ENCODE measurements at regions not wholly inside any gene's neighbourhood (a gene's known extent, or its start where the extent isn't known, plus 50 kb on each side); places are given as distances from the start of the nearest gene placed in this dataset.

DNA sequence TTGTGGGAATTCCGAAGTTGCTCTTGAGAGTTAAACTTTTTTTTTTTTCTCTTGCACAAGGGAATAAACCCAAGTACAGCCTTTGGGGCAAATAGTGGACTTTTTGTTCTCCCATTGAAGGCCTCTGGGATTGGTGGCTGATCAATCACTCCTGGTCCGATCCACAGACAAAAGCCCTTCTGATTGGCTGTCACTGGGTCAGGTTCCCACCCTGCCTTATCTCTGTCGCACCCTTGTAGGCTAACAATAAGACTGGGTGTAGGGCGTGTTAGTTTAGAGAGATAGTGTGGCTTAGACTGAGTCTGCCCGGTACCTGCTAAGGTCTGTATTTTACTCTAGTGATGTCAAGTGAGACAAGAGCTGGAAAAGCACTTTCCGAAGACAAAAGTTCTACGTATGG lies 380.8 kb downstream of the NDFIP2 start:
- H3K4me1 ChIP-seq (ENCODE audit: insufficient read depth, low read length, poor library complexity, severe bottlenecking), result peaks cover 9% of the 10 kb centered on the region
- H3K9me3 ChIP-seq (ENCODE audit: low read depth, low read length, poor library complexity, severe bottlenecking), result no peaks in the 10 kb centered on the region
- ChIA-PET POLR2A (ENCODE audit: low non-redundant PET) (no interaction called here), CTCF (no interaction called here)
- TF ChIP-seq, protein P1, sequence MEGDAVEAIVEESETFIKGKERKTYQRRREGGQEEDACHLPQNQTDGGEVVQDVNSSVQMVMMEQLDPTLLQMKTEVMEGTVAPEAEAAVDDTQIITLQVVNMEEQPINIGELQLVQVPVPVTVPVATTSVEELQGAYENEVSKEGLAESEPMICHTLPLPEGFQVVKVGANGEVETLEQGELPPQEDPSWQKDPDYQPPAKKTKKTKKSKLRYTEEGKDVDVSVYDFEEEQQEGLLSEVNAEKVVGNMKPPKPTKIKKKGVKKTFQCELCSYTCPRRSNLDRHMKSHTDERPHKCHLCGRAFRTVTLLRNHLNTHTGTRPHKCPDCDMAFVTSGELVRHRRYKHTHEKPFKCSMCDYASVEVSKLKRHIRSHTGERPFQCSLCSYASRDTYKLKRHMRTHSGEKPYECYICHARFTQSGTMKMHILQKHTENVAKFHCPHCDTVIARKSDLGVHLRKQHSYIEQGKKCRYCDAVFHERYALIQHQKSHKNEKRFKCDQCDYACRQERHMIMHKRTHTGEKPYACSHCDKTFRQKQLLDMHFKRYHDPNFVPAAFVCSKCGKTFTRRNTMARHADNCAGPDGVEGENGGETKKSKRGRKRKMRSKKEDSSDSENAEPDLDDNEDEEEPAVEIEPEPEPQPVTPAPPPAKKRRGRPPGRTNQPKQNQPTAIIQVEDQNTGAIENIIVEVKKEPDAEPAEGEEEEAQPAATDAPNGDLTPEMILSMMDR (conservative IDR thresholded peaks at IDR 0.05; ENCODE audit: low read depth, low read length), result no peak
- TF ChIP-seq EZH2 (IDR thresholded peaks at IDR 0.05; ENCODE audit: borderline replicate concordance, low read depth, low read length, poor library complexity, severe bottlenecking), result no peak
- no peaks in the 10 kb centered on the region for H3K36me3 ChIP-seq (ENCODE audit: insufficient read depth, low read length, poor library complexity, severe bottlenecking)
- DNase-seq (ENCODE audit: low spot score), result no peak
- no TSS peak for BruUV-seq (replicated peaks)
- intact Hi-C loops (cut with micrococcal nuclease; ENCODE audit: unreplicated experiment), result no loop called here
- no peaks in the 10 kb centered on the region for H3K27me3 ChIP-seq (replicated peaks; ENCODE audit: insufficient read depth, low read depth, low read length, poor library complexity)
- no peak overlapping the region for H3K27ac ChIP-seq (ENCODE audit: low read depth, low read length, poor library complexity, severe bottlenecking)
- no peak overlapping the region for H3K4me3 ChIP-seq (ENCODE audit: low read depth, low read length, poor library complexity, severe bottlenecking)

DNA sequence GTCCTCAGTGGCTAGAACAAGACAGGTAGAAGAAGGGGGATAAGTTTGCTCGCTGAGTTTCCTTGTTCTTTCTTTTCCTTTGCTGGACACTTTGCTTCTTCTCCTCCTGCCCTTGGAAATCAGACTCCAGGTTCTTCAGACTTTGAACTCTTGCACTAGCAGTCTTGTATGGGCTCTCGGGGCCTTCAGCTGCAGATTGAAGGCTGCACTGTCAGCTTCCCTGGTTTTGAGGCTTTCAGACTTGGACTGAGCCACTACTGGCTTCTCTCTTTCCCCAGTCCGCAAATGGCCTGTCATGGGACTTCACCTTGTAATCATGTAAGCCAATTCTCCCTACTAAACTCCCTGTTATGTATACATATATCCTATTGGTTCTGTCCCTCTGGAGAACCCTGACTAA lies 379.8 kb downstream of the NDFIP2 start:
- Histone ChIP-seq H3K4me1 (ENCODE audit: insufficient read depth, low read length, poor library complexity, severe bottlenecking) (peaks cover 4% of the 10 kb centered on the region), H3K4me3 (ENCODE audit: low read depth, low read length, poor library complexity, severe bottlenecking) (no peak overlapping the region), H3K9me3 (ENCODE audit: low read depth, low read length, poor library complexity, severe bottlenecking) (no peaks in the 10 kb centered on the region), H3K27me3 (replicated peaks; ENCODE audit: insufficient read depth, low read depth, low read length, poor library complexity) (no peaks in the 10 kb centered on the region), H3K27ac (ENCODE audit: low read depth, low read length, poor library complexity, severe bottlenecking) (no peak overlapping the region), H3K36me3 (ENCODE audit: insufficient read depth, low read length, poor library complexity, severe bottlenecking) (no peaks in the 10 kb centered on the region)
- no TSS peak for BruUV-seq (replicated peaks)
- intact Hi-C loops (cut with micrococcal nuclease; ENCODE audit: unreplicated experiment), result loop anchor here (1.0 kb wide), 1 partner anchor 12 kb away; no protein-coding TSS in a partner anchor
- TF ChIP-seq, protein P1 (conservative IDR thresholded peaks at IDR 0.05; ENCODE audit: low read depth, low read length), result no peak
- no peak for TF ChIP-seq EZH2 (IDR thresholded peaks at IDR 0.05; ENCODE audit: borderline replicate concordance, low read depth, low read length, poor library complexity, severe bottlenecking)
- ChIA-PET CTCF (no interaction called here), POLR2A (ENCODE audit: low non-redundant PET) (no interaction called here)
- DNase-seq (ENCODE audit: low spot score), result no peak

DNA sequence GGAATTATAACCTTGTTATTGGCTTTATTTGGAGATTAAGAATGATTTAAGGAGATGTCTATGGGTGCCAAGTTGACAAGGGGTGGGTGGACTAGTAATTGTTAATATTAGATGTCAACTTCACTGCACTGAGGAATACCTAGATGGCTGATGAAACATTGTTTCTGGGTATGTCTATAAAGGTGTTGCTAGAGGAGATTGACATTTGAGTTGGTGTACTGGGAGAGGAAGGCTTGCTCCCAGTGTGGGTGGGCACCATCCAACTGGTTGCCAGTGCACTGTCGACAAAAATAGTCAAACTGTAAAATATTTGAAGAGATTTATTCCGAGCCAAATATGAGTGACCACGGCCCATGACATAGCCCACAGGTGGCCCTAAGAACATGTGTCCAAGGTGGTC lies 378.8 kb downstream of the NDFIP2 start:
- intact Hi-C loops (cut with micrococcal nuclease; ENCODE audit: unreplicated experiment), result loop anchor here (1.0 kb wide), 1 partner anchor 13 kb away; no protein-coding TSS in a partner anchor
- ChIA-PET CTCF (no interaction called here), POLR2A (ENCODE audit: low non-redundant PET) (no interaction called here)
- H3K27ac ChIP-seq (ENCODE audit: low read depth, low read length, poor library complexity, severe bottlenecking), result no peak overlapping the region
- no peaks in the 10 kb centered on the region for H3K4me1 ChIP-seq (ENCODE audit: insufficient read depth, low read length, poor library complexity, severe bottlenecking)
- no peak overlapping the region for H3K4me3 ChIP-seq (ENCODE audit: low read depth, low read length, poor library complexity, severe bottlenecking)
- no TSS peak for BruUV-seq (replicated peaks)
- H3K9me3 ChIP-seq (ENCODE audit: low read depth, low read length, poor library complexity, severe bottlenecking), result no peaks in the 10 kb centered on the region
- TF ChIP-seq, protein P1 (conservative IDR thresholded peaks at IDR 0.05; ENCODE audit: low read depth, low read length), result no peak
- no peak for TF ChIP-seq EZH2 (IDR thresholded peaks at IDR 0.05; ENCODE audit: borderline replicate concordance, low read depth, low read length, poor library complexity, severe bottlenecking)
- no peaks in the 10 kb centered on the region for H3K36me3 ChIP-seq (ENCODE audit: insufficient read depth, low read length, poor library complexity, severe bottlenecking)
- no peak for DNase-seq (ENCODE audit: low spot score)
- no peaks in the 10 kb centered on the region for H3K27me3 ChIP-seq (replicated peaks; ENCODE audit: insufficient read depth, low read depth, low read length, poor library complexity)
